Cardiac muscle cell (in vitro differentiated cells and primary cell): ENCODE measurements at regions not wholly inside any gene's neighbourhood (a gene's known extent, or its start where the extent isn't known, plus 50 kb on each side); places are given as distances from the start of the nearest gene placed in this dataset.

Experiments used
- DNase-seq, 2 donors: peaks; one replicate each; pipeline versions ENCODE4 v3.0.0 to v3.0.0-alpha.2; 2010 to 2017; ENCODE audit warnings: low read depth in 1 of 2, low spot score in 1 of 2
- H3K27ac ChIP-seq: fragments of 200-600 bp; sonication (generic); 2 replicates; pipeline ENCODE4 v1.5.1; 2016
- H3K27me3 ChIP-seq: fragments of 200-600 bp; sonication (generic); 2 replicates; pipeline ENCODE4 v1.6.0; 2016; ENCODE audit warnings: control low read depth
- H3K36me3 ChIP-seq: fragments of 200-600 bp; sonication (generic); 2 replicates; pipeline ENCODE4 v1.5.1; 2016; ENCODE audit warnings: control low read depth
- H3K4me1 ChIP-seq: fragments of 200-600 bp; sonication (generic); 2 replicates; pipeline ENCODE4 v1.8.1; 2017; ENCODE audit warnings: low read depth, mild to moderate bottlenecking, mixed run types
- H3K4me3 ChIP-seq: fragments of 200-600 bp; sonication (generic); 2 replicates; pipeline ENCODE4 v1.5.1; 2016; ENCODE audit warnings: mild to moderate bottlenecking
- H3K9me3 ChIP-seq: fragments of 200-600 bp; sonication (generic); 2 replicates; pipeline ENCODE4 v1.5.1; 2017; ENCODE audit warnings: low read depth, mild to moderate bottlenecking, control low read depth
- CTCF ChIP-seq: IDR thresholded peaks from 2 replicates; pipeline ENCODE4 v1.5.1; 2012; ENCODE audit warnings: low read depth, mild to moderate bottlenecking, low read length

- H3K36me3 ChIP-seq, result no peaks in the 10 kb centered on the region
- no peak for TF ChIP-seq CTCF
- H3K9me3 ChIP-seq, result no peaks in the 10 kb centered on the region
- no peak overlapping the region for H3K4me3 ChIP-seq
- no peaks in the 10 kb centered on the region for H3K27me3 ChIP-seq
- no peak for DNase-seq
- no peak overlapping the region for H3K27ac ChIP-seq
- H3K4me1 ChIP-seq, result no peaks in the 10 kb centered on the region
These were observed 114.6 kb upstream of the CTBP2 start for GRCh38 chr10:125274961-125275360.

DNA sequence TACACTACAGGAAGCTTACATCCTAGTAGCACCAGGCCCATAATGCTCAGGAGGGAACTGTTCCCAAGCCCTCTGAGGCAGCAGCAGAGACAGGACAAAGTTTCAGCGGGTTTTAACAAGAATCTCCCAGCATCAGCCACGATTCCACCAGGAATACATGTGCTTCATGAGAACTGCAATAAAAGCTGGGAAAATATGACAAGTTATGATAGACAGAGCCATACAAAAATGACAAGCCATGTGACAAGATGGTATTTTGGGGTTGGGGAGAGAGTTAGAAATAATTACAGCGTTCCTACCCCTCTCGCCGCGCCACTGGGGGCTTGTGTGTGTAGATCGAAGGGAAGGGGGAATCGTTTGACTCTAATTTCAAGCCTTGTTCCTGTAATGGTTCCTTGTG lies 112.7 kb upstream of the CTBP2 start:
- Histone ChIP-seq H3K27ac (no peak overlapping the region), H3K4me3 (no peak overlapping the region), H3K27me3 (no peaks in the 10 kb centered on the region), H3K36me3 (no peaks in the 10 kb centered on the region), H3K9me3 (no peaks in the 10 kb centered on the region), H3K4me1 (no peaks in the 10 kb centered on the region)
- no peak for TF ChIP-seq CTCF
- no peak for DNase-seq

DNA sequence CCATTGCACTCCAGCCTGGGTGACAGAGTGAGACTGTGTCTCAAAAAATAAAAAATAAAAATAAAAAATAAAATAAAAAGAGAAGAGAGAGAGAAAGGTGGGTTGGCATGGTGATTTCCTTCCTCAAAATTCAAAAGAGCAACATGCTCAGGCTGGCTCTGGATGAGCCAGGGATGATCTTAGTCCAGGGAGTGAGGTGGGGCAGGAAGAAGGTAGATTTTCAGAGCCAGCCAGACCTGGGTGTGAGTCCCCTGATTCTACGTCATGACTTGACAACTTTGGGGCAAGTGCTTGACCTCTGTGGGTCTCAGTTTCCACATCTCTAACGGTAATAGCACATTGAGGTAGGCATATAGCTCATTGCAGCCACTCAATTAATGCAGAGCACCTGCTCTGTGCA lies 109.4 kb upstream of the CTBP2 start:
- H3K4me3 ChIP-seq, result no peak overlapping the region
- TF ChIP-seq CTCF, result no peak
- no peak overlapping the region for H3K27ac ChIP-seq
- DNase-seq, result no peak
- H3K9me3 ChIP-seq, result no peaks in the 10 kb centered on the region
- no peaks in the 10 kb centered on the region for H3K4me1 ChIP-seq
- H3K36me3 ChIP-seq, result no peaks in the 10 kb centered on the region
- H3K27me3 ChIP-seq, result no peaks in the 10 kb centered on the region

- no peak for TF ChIP-seq CTCF
- no peak overlapping the region for H3K4me3 ChIP-seq
- H3K27me3 ChIP-seq, result no peaks in the 10 kb centered on the region
- no peaks in the 10 kb centered on the region for H3K36me3 ChIP-seq
- no peaks in the 10 kb centered on the region for H3K9me3 ChIP-seq
- no peaks in the 10 kb centered on the region for H3K4me1 ChIP-seq
- H3K27ac ChIP-seq, result no peak overlapping the region
- no peak for DNase-seq
These were observed 106.6 kb upstream of the CTBP2 start for GRCh38 chr10:125266966-125267365.

DNA sequence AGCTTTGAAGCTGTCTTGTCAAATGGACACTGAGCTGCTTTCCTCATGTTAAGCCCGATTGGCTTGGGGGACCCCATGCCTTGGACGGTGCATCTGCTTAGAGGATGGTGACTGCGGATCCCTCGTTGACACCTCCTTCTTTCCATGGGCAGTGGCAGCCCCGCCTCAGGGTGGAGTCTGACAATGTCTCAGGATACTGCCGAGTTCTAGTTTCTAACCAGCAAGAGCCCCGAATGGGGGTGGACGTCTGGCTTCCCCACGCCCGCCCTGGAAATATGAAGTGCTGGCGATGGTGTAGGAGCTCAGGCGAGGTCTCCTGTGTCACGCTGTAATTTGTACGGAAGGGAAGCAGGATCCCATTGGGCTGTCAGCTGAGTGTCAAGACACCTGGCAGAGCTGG lies 106.2 kb upstream of the CTBP2 start:
- H3K36me3 ChIP-seq, result no peaks in the 10 kb centered on the region
- no peak overlapping the region for H3K27ac ChIP-seq
- no peak for DNase-seq
- H3K27me3 ChIP-seq, result no peaks in the 10 kb centered on the region
- no peaks in the 10 kb centered on the region for H3K4me1 ChIP-seq
- no peak overlapping the region for H3K4me3 ChIP-seq
- no peak for TF ChIP-seq CTCF
- no peaks in the 10 kb centered on the region for H3K9me3 ChIP-seq

GRCh38 chr10:125265579-125265955 lies 105.2 kb upstream of the CTBP2 start:
- no peak for TF ChIP-seq CTCF
- H3K27me3 ChIP-seq, result no peaks in the 10 kb centered on the region
- no peak for DNase-seq

More at GRCh38 chr10:125265579-125265955, 105.2 kb upstream of the CTBP2 start:
- no peak overlapping the region for H3K4me3 ChIP-seq
- no peaks in the 10 kb centered on the region for H3K36me3 ChIP-seq
- H3K27ac ChIP-seq, result no peak overlapping the region
- no peaks in the 10 kb centered on the region for H3K4me1 ChIP-seq
- no peaks in the 10 kb centered on the region for H3K9me3 ChIP-seq
